Upper lobe of left lung (tissue), 6 donors: ENCODE measurements at regions not wholly inside any gene's neighbourhood (a gene's known extent, or its start where the extent isn't known, plus 50 kb on each side); places are given as distances from the start of the nearest gene placed in this dataset.
A peak's percentile ranks its signal among the peaks of the same experiment; 100 is the strongest.

Experiments used
- ATAC-seq, 2 donors: fragments of 200-7000 bp; cut with Tn5 transposase; one replicate each; pipeline ENCODE4 v1.9.1; 2022; ENCODE audit warnings: mild to moderate bottlenecking in 2 of 2, moderate library complexity in 2 of 2; ENCODE audit not compliant: low FRiP score in 2 of 2
- DNase-seq, 2 donors: peaks; one replicate each; pipeline ENCODE4 v3.0.0-alpha.2; 2019 to 2020
- H3K27ac ChIP-seq, 4 donors: fragments of 200-600 bp; sonication (generic); one replicate each; pipeline ENCODE4 v1.5.1; 2016 to 2019
- H3K27me3 ChIP-seq, 4 donors: fragments of 200-600 bp; sonication (generic); one replicate each; pipeline ENCODE4 v1.5.1; 2017 to 2019
- H3K36me3 ChIP-seq, 4 donors: fragments of 200-600 bp; sonication (generic); one replicate each; pipeline ENCODE4 v1.5.1; 2016 to 2019
- H3K4me1 ChIP-seq, 4 donors: fragments of 200-600 bp; sonication (generic); one replicate each; pipeline ENCODE4 v1.5.1; 2018 to 2019
- H3K4me3 ChIP-seq, 4 donors: fragments of 200-600 bp; sonication (generic); one replicate each; pipeline ENCODE4 v1.5.1; 2017 to 2019; ENCODE audit warnings: mild to moderate bottlenecking in 2 of 4, moderate library complexity in 1 of 4
- H3K9me3 ChIP-seq, 4 donors: fragments of 200-600 bp; sonication (generic); one replicate each; pipeline ENCODE4 v1.5.1; 2018 to 2019
- EP300 ChIP-seq, 4 donors: sonication (generic); formaldehyde crosslinking; IDR thresholded peaks; one replicate each; pipeline ENCODE4 v1.5.1; 2017; ENCODE audit warnings: antibody characterized with exemption in 4 of 4, control low read depth in 2 of 4
- POLR2A ChIP-seq, 4 donors: fragments of 450-650 bp; IDR thresholded peaks; one replicate each; pipeline ENCODE4 v1.5.1; 2016 to 2017; ENCODE audit warnings: antibody characterized with exemption in 4 of 4, mild to moderate bottlenecking in 2 of 4
- POLR2AphosphoS5 ChIP-seq, 2 donors: sonication (generic); formaldehyde crosslinking; IDR thresholded peaks; one replicate each; pipeline ENCODE4 v1.5.1; 2017; ENCODE audit warnings: antibody characterized with exemption in 2 of 2
- WGBS, 2 donors: methylation state at CpG; one replicate each; pipeline ENCODE4 v1.1.5; 2017 to 2018; 5-methylcytosine and 5-hydroxymethylcytosine counted together
- TF ChIP-seq, protein P1 (sequence below), 6 experiments: fragments of 450-650 bp in 4 of 6; fragments of 200-600 bp in 2 of 6; sonication (generic) in 2 of 6; IDR thresholded peaks; one replicate each; pipeline ENCODE4 v1.5.1; 2016 to 2019; ENCODE audit warnings: antibody characterized with exemption in 6 of 6
- donor health status: DM: no; HTN: no; CAD: no; lungs with moderate emphysema.
- donor health status: DM: no; HTN: yes; CAD: no; lungs with severe emphysema.

DNA sequence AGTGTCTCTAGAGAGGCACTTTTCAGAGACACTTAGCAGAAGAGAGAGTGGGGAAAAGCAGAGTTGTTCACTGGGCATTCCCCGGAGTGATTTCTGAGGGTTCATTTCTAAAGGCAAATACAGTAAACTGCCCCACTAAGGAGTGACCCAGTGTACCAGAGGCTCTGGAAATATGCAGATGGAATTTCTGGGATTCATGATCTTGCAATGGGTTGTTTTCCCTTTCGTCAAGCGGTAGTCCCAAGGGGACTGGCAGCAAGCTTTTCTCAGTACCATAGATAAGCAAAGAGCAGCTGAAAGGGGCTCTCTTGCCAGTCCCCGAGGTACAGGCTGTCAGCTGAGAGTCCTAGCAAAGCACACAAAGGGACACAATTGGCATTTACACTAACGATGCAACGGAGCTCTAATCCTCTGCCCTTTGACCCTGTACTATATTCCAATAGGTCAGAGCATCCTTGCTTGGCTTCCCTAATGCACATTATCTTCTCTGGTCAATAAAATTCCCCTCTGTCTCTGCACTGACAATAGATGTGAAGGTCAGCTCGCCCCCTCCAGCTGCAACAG, 155.6 kb downstream of the SEMA6D start:
- 58% methylated on average over 7 of the region's 7 CpGs for WGBS, 2 donors
- Histone ChIP-seq H3K4me3 (no peak overlapping the region), H3K36me3 (no peaks in the 10 kb centered on the region), H3K27me3 (no peaks in the 10 kb centered on the region), H3K4me1 (peaks cover 0 to 14% (median 2%) of the 10 kb centered on the region in 4 donors), H3K9me3 (no peaks in the 10 kb centered on the region), H3K27ac (peak overlapping the region in 2 of 4 donors; percentile 11 to 14)
- TF ChIP-seq EP300 (IDR thresholded peaks at IDR 0.05) (peak in 1 of 4 donors; percentile 17), POLR2A (IDR thresholded peaks at IDR 0.05) (no peak)
- ATAC-seq (no peak), DNase-seq (no peak)

DNA sequence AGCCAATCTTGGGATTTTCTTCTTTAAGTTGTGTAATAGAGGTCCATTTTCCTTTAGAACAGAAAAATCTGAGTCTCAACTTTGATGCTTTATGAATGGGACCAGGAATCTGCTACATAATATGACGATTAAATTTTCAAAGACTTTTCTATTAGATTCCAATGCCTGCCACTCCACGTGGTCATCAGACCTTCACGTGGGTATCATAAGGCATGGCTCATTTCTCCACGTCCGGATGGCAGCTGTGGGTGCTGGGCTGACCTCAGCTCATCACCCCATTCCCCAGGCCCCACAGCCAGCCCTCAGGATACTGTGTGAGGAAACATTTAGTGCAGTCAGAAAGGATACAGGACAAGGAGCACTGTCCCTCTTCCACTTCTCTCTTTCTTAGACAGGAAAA, 159.7 kb downstream of the SEMA6D start:
- ATAC-seq, result no peak
- Histone ChIP-seq H3K27me3 (no peaks in the 10 kb centered on the region), H3K36me3 (no peaks in the 10 kb centered on the region), H3K4me3 (no peak overlapping the region), H3K4me1 (peaks cover 0 to 10% (median 2%) of the 10 kb centered on the region in 4 donors), H3K27ac (no peak overlapping the region), H3K9me3 (no peaks in the 10 kb centered on the region)
- 74 to 82% methylated on average over 5 of the region's 5 CpGs for WGBS, 2 donors
- TF ChIP-seq POLR2AphosphoS5 (IDR thresholded peaks at IDR 0.05) (no peak), EP300 (IDR thresholded peaks at IDR 0.05) (no peak), POLR2A (IDR thresholded peaks at IDR 0.05) (no peak)
- TF ChIP-seq, protein P1, sequence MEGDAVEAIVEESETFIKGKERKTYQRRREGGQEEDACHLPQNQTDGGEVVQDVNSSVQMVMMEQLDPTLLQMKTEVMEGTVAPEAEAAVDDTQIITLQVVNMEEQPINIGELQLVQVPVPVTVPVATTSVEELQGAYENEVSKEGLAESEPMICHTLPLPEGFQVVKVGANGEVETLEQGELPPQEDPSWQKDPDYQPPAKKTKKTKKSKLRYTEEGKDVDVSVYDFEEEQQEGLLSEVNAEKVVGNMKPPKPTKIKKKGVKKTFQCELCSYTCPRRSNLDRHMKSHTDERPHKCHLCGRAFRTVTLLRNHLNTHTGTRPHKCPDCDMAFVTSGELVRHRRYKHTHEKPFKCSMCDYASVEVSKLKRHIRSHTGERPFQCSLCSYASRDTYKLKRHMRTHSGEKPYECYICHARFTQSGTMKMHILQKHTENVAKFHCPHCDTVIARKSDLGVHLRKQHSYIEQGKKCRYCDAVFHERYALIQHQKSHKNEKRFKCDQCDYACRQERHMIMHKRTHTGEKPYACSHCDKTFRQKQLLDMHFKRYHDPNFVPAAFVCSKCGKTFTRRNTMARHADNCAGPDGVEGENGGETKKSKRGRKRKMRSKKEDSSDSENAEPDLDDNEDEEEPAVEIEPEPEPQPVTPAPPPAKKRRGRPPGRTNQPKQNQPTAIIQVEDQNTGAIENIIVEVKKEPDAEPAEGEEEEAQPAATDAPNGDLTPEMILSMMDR (IDR thresholded peaks at IDR 0.05), result no peak
- DNase-seq, result peak in 1 of 2 donors; percentile 3

DNA sequence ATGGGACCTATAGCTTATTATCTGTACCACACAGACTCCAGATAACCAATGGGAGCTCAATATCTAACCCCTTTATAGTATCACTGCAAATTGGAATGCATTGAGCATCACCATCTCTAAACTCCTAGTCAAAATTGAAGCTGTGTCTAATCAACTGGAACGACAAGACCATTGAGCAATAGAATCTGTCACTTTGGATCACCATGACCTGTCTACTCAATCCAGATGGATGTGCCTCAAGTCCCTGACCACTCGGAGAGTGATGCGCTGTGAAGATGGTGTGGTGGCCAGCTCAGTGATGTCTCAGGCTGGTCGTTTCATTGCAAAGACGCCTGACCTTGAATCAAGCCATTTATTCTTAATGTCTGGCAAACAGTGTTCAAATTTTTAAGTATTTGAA, 160.5 kb downstream of the SEMA6D start:
- Histone ChIP-seq H3K27me3 (no peaks in the 10 kb centered on the region), H3K27ac (no peak overlapping the region), H3K4me1 (peaks cover 0 to 5% (median 2%) of the 10 kb centered on the region in 4 donors), H3K4me3 (no peak overlapping the region), H3K36me3 (no peaks in the 10 kb centered on the region), H3K9me3 (no peaks in the 10 kb centered on the region)
- WGBS, 2 donors, result 83 to 85% methylated on average over 5 of the region's 5 CpGs
- TF ChIP-seq, protein P1 (IDR thresholded peaks at IDR 0.05), result no peak
- no peak for TF ChIP-seq POLR2A (IDR thresholded peaks at IDR 0.05)
- no peak for TF ChIP-seq EP300 (IDR thresholded peaks at IDR 0.05)
- no peak for TF ChIP-seq POLR2AphosphoS5 (IDR thresholded peaks at IDR 0.05)
- no peak for DNase-seq
- no peak for ATAC-seq

DNA sequence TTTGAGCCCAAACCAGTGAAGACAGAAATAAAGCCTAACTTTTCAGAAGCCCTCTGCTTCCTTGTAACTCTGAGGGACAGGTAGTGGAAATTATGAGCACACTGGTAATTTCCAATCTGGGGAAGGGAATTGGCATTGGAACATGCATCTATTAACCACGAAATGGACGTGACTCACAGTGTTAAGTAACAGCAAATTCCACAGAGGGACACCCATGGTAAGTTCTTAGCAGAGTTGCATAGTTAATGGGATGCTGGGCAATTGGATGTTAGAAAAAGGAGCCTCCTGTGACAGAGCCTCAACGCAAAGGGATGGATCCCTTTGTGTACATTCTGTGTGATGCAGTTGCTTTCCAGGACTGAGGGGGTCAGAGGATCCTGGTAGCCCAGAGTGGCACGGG, 168.6 kb downstream of the SEMA6D start:
- no peak for ATAC-seq

DNA sequence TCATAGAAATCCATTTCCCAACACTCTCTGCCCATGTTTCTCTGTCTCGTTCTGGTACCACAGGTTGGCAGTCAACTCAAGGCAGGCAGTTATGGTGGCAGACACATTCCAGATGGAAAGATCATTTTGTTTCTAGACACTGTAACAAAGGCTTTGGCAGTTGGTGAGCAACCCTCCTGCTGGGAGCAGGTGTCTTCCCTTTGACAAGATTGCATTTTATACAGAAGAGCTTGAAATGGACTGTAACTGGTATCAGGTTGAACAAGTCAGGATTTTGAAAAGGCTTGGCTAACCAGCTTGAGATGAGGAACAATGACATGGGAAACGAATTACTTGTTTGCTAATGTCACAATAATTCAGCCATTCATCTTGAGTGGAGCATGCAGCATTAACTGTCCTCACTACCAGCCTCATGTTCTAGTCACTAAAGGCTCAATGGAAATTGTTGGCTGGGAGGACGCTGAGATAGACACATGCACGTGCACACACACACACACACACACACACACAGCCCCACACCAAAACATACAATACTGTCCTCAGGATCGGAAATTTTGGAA, 170.0 kb downstream of the SEMA6D start:
- H3K4me1 ChIP-seq, result no peaks in the 10 kb centered on the region
- H3K27me3 ChIP-seq, result no peaks in the 10 kb centered on the region
- TF ChIP-seq EP300 (IDR thresholded peaks at IDR 0.05) (no peak), POLR2A (IDR thresholded peaks at IDR 0.05) (no peak), POLR2AphosphoS5 (IDR thresholded peaks at IDR 0.05) (no peak)
- TF ChIP-seq, protein P1 (IDR thresholded peaks at IDR 0.05), result no peak
- no peak overlapping the region for H3K4me3 ChIP-seq
- no peak for DNase-seq
- H3K27ac ChIP-seq, result no peak overlapping the region
- H3K9me3 ChIP-seq, result no peaks in the 10 kb centered on the region
- 78 to 84% methylated on average over 5 of the region's 5 CpGs for WGBS, 2 donors
- no peak for ATAC-seq
- H3K36me3 ChIP-seq, result no peaks in the 10 kb centered on the region

More for the DNA sequence above, 168.6 kb downstream of the SEMA6D start:
- H3K9me3 ChIP-seq, result no peaks in the 10 kb centered on the region
- no peak overlapping the region for H3K4me3 ChIP-seq
- no peaks in the 10 kb centered on the region for H3K36me3 ChIP-seq
- no peak for TF ChIP-seq POLR2AphosphoS5 (IDR thresholded peaks at IDR 0.05)
- TF ChIP-seq, protein P1 (IDR thresholded peaks at IDR 0.05), result no peak
- TF ChIP-seq POLR2A (IDR thresholded peaks at IDR 0.05), result no peak
- no peak for TF ChIP-seq EP300 (IDR thresholded peaks at IDR 0.05)
- DNase-seq, result no peak
- WGBS, 2 donors, result 60 to 67% methylated on average over 4 of the region's 4 CpGs
- no peaks in the 10 kb centered on the region for H3K4me1 ChIP-seq
- no peak overlapping the region for H3K27ac ChIP-seq
- H3K27me3 ChIP-seq, result no peaks in the 10 kb centered on the region
